Erythroblast (primary cell): ENCODE measurements at regions not wholly inside any gene's neighbourhood (a gene's known extent, or its start where the extent isn't known, plus 50 kb on each side); places are given as distances from the start of the nearest gene placed in this dataset.

Experiments
- DNase-seq, 2 experiments: peaks; one replicate each; lab custom pipeline; 2025; lab: John Stamatoyannopoulos, UW
- GATA1 ChIP-seq: IDR thresholded peaks from 2 replicates; pipeline ENCODE4 v1.6.1; 2011; ENCODE audit warnings: low read depth, mild to moderate bottlenecking, control low read depth, low read length, moderate library complexity
- POLR2A ChIP-seq: IDR thresholded peaks from 2 replicates; pipeline ENCODE4 v1.6.1; 2011; ENCODE audit warnings: mild to moderate bottlenecking, low read length

DNA sequence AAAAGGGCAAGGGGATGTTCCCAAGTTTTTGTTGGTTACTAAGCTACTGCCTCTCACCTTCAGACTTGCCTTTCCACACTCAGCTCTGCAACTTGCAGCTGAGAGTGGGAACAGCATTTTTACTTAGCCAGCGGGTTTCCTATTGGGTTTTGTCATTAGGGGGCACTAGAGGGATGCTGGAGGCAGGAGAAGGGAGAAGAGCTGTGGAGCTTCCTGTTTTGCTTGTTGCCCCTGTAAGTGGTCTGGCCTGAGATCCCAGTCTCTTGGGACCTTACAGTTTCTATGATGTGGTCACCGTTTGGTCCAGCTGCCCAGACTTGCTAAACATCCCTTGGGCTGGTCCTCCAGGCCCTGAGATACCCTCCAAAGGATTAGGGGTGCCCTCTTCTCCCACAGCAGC is 209.6 kb upstream of the NLRP1 start:
- TF ChIP-seq POLR2A (no peak), GATA1 (no peak)
- no peak for DNase-seq

- TF ChIP-seq POLR2A (no peak), GATA1 (no peak)
These were observed 210.1 kb upstream of the NLRP1 start for GRCh38 chr17:5794385-5794784.

DNA sequence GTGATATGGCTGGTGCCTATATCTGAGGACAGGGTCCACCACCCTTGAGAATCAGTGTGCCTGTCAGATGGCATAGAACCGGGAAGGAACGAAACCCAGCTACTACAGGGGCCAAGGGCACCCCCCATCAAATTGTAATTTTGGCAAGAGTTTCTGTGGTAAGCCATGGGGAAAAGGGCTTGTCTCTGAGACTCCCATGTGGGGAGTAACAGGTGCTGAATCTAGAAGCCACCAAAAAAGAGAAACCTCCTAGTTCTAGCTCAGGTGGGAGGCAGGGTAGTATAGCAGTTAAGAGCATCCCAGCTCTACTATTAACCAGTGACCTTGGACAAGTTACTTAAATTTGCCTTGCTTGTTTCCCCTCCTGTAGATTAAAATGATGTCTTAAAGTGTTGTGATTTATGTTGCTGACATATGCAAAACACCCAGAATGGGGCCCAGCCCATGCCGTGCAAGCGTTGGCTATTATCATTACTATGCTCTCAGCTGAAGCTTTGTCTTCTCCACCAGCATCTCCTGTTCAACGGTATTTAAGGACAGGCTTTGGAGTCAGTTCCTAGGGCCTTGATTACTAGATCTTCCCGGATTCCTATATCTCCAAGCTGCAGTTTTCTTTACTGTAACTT is 210.7 kb upstream of the NLRP1 start:
- no peak for DNase-seq
- no peak for TF ChIP-seq GATA1
- TF ChIP-seq POLR2A, result no peak

More at GRCh38 chr17:5794385-5794784, 210.1 kb upstream of the NLRP1 start:
- no peak for DNase-seq

DNA sequence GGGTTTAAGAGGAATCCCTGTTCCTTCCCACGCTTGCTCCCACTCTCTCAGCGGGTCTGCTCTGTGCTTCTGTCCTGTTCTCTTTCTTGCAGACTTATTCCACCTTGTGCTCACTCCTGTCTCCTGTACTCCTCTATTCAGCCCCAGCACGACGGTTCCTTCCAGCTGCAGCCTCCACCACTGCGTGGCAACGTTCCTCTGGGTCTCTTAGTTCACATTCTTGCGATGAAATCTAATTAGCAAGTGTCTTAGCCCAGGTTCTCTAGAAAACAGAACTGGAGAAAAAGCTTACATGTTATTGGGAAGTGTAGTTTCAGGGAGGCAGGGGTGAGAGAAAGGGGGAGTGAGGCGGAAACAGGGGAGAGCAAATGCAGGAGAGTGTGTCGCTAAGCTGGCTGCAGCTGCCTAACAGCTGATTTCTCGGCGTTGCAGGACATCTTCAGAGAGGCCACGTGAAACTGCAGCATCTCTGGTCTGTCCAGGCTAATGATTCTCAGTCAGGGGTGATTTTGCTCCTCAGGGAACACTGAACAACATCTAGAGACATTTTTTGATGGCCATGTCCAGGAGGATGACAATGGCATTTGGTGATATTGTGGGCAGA is 213.2 kb upstream of the NLRP1 start:
- no peak for DNase-seq
- TF ChIP-seq POLR2A, result no peak
- no peak for TF ChIP-seq GATA1

DNA sequence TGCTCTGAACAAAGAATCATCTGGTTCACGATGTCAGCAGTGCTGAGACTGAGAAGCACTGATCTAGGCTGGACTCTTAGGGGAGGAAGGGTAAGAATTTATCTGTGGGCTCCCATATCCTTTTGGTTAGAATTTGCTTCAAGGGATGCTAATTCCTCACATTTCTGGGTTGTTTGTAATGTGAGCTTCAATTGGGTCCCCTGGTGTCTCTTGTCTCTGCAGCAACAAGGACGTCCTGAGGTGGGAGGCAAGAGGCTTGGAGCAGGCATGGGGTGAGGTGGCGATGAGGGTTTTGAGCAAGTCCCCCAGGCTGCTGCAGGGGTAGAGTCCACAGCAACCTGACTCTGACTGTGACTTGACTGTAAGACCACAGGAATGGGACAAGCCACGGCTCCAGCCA is 213.8 kb upstream of the NLRP1 start:
- TF ChIP-seq GATA1 (no peak), POLR2A (no peak)
- no peak for DNase-seq

GRCh38 chr17:5800131-5800530 is 215.8 kb upstream of the NLRP1 start:
- DNase-seq, result no peak
- TF ChIP-seq POLR2A, result no peak
- TF ChIP-seq GATA1, result no peak

GRCh38 chr17:5800646-5801045 is 216.3 kb upstream of the NLRP1 start:
- no peak for DNase-seq
- TF ChIP-seq GATA1 (no peak), POLR2A (no peak)

- TF ChIP-seq POLR2A (no peak), GATA1 (no peak)
- DNase-seq, result no peak
These were observed 219.9 kb upstream of the NLRP1 start for GRCh38 chr17:5804251-5804650.

- TF ChIP-seq GATA1 (no peak), POLR2A (no peak)
- DNase-seq, result peak; percentile 13 to 44
These were observed 224.7 kb upstream of the NLRP1 start for GRCh38 chr17:5809056-5809455.

DNA sequence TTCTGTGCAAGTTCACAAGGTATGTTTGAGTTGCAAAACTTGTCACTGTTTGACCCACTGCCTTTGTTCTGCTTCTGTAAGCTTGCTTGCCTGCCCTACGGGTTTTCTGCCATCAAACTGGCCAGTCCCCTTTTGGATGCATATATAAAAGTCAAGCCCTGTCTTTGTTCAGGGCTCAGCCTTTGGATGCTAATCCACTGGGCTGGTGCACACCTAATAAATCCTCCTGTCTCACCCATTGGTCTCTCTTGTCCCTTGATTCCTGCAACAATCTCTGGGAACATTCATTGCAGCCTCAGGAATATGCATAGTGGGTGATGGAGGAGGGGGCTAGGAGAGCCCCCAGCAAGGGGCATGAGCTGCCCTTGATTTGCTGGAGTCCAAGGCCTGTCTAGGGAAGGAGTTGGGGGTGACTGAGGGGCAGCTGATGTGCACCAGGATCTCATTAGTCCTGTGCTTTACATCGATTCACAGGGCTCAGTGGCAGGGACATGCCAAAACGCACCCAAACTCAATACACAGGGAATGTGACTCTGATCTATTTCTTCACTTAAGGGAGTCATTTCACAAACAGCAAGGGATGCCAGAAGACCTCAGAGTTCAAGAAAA is 225.4 kb upstream of the NLRP1 start:
- peak; percentile 16 to 44 for DNase-seq
- TF ChIP-seq GATA1 (no peak), POLR2A (no peak)

DNA sequence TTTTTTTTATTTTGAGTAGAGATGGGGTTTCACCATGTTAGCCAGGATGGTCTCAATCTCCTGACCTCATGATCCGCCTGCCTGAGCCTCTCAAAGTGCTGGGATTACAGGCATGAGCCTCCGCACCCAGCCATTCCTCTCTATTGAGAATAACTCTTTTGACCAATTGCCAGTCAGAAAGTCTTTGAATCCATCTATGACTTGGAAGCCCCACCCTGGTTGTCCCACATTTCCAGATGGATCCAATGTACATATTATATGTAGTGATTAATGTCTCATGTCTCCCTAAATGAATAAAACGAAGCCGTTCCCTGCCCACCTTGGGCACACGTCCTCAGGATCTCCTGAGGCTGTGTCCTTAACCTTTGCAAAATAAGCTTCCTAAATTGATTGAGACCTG is 228.3 kb upstream of the NLRP1 start:
- TF ChIP-seq GATA1 (no peak), POLR2A (no peak)

GRCh38 chr17:5813357-5813756 is 229.0 kb upstream of the NLRP1 start:
- DNase-seq, result no peak
- TF ChIP-seq POLR2A, result no peak

More for the DNA sequence above, 228.3 kb upstream of the NLRP1 start:
- no peak for DNase-seq

DNA sequence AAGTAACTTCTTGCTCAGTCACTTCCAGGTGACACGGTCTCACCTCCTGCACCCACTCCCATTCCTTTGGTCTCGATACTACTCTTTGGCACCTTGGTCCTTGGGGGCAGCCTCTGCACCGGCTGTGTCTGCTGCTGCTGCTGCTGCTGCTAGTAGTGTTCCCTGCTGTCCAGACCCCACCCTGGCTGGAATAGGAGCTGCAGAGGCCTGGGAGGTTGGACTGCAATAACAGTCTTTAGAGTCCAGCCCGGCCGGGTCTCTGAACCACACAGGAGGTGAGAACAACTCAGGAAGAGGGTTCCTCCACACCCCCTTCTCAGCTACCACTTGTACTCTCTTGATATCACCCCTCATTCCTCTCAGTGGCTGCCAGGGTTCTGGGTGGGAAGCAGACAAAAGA is 231.1 kb upstream of the NLRP1 start:
- no peak for DNase-seq
- TF ChIP-seq GATA1 (no peak), POLR2A (no peak)

DNA sequence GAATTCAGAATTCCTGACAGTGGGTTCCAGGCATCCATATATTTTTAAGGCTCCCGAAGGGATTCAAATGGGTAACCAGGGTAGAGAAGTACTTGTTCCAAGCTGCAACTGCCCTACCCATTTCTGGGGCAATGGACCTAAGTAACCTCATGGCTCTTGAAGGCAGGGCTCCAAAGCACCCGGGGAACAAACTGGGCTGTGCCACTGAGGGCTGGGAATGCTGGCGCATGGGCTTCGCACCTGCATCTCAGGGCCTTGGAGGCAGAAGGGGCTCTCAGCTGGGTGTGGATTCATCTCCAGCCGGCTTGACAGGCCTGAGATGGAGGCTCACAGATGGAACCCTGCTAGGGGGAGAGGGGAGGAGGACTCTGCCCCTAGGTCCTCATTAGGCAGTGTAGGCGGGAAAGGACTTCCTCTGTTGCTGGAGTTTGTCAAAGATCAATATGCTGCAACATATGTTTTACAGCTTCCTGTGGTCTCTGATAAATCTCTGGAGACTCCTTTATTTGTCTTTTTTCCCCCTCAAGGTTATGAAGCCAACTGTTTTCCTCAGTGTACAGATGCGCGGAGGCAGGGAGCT is 232.3 kb upstream of the NLRP1 start:
- TF ChIP-seq POLR2A, result no peak
- TF ChIP-seq GATA1, result no peak
- DNase-seq, result no peak
